SK-MEL-5 (cell line): ENCODE measurements at regions not wholly inside any gene's neighbourhood (a gene's known extent, or its start where the extent isn't known, plus 50 kb on each side); places are given as distances from the start of the nearest gene placed in this dataset.
"Not testable (repeated sequence)": the region's sequence is repeated elsewhere in the genome, so short reads cannot be mapped to it uniquely, and the experiment has no call there.

Source experiments
- DNase-seq: peaks from one replicate; pipeline ENCODE4 v3.0.0-alpha.2; 2016; ENCODE audit warnings: low read depth, low spot score
- in situ Hi-C: cut with HindIII; loops from 2 replicates; pipeline ENCODE4 v1.10.0; 2016; ENCODE audit warnings: low sequenced_read_pairs, high pct_unique_total_duplicates, low pct_unique_long_range_greater_than_20kb

DNA sequence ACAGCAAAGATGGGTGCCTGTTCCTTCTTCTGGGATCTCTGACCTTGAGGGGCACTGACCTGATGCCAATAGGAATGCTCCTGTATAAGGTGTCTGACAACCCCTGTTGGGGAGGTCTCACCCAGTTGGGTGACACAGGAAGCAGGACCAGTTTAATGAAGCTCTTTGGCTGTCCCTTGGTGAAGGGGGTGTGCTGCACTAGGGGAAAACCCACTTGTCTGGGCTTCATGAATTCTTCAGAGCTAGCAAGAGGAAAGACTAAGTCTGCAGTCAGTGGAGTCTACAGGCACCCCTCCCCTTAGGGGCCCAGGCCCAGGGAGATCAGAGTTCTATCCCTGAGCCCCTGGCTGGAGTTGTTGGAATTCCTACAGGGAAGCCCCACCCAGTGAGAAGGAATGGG lies 550.8 kb upstream of the CHAC2 start:
- in situ Hi-C loops: no loop called here

DNA sequence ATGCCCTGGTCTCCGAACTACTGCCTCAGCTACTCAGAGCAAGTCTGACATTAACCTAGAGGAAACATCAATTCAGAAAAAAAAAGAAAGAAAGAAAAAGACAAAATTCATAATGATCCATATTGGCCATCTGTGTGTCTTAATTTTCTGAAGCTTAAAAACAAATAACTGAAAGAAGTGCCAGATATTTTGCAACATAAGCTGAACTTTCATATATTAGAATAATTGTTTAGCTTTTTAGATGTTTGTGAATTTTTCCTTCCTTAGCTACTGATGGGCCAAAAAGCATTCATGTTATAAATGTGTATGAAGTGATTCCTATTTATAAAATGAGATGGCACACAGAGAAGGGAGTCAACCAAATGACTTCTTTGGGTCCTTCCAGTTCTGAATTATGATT lies 555.0 kb upstream of the CHAC2 start:
- DNase-seq: no peak
- in situ Hi-C loops: no loop called here

More for the DNA sequence above, 550.8 kb upstream of the CHAC2 start:
- DNase-seq: no peak

DNA sequence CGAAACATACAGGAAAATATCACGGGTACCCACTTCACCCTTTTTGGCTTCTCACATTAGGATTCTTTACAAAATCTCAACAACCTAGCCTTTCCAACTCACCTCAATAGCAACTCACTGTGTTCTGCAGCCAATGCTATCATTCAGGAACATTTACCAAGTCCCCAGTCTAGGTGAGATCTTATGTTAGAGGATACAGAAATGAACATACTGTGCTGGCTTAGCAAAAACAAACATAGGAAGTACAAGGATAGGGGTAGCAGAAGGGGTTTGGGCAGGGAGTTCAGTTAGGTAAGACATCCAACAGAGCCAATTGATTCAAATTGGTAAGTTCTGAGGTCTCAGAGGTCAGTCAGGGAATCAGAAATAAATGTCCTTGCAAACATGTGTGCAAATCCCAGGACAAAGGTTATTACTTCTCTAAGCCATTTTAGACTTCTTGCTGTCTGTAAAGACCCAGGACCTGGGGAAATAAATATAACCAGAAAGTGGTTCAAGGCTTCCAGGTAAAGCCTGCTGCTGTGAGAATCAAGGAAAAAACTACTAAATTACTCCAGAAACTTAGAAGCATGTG lies 556.3 kb upstream of the CHAC2 start:
- no peak for DNase-seq
- in situ Hi-C loops: no loop called here

DNA sequence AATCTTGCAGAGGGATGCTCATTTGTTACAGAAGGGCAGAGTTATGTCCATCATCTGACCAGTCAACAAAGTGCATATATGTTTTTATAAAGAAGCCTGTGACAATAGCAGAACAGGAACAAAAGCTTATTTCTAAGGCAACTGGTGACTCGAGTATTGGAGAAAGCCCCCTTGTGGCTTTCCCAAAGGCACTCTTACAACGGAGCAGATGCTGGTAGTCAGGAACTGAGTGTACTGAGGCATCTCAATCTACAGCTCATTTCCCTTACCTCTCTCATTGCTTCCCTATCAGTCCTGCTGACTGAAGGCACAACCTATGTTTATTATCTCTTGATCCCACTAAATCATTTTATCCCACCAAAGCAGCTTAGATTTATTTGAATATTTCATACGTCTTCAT lies 557.1 kb upstream of the CHAC2 start:
- peak; percentile 47 for DNase-seq
- in situ Hi-C loops: no loop called here

DNA sequence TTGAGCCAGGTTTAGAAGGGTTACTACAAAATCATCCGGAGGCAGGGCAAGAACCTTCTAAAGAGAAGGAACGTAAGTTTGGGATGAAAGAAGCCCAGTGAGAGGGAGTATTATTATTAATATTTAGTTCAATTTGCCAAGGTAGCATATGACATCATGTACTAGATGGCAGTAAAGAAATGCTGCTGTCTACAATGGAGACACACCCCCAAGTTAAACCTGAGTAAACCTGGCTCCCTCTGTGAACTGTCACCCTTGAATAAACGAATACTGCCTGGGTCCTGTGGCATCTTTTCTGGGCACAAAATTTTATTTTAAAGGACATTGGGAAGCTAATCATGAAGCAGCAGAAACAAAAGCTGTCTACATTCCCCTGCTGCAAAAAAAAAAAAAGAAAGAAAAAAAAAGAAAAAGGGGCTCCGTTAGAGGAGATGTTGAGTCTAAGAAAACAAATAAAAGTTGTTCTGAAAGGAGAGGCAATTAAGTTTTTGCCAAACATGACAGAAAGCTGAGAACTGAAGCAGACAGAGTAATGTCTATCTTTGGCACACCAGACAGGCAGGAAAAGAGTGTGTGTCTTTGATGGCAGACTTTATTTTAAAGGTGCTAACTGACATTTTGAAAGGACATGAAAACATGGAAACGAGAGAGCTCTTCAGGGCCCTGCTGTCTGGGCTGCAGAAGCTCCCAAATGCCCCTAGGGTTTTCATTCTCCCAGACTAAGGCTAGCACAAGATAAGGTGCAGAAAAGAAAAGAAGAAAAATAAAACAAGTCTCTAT lies 557.7 kb upstream of the CHAC2 start:
- DNase-seq: no peak
- in situ Hi-C loops: no loop called here

DNA sequence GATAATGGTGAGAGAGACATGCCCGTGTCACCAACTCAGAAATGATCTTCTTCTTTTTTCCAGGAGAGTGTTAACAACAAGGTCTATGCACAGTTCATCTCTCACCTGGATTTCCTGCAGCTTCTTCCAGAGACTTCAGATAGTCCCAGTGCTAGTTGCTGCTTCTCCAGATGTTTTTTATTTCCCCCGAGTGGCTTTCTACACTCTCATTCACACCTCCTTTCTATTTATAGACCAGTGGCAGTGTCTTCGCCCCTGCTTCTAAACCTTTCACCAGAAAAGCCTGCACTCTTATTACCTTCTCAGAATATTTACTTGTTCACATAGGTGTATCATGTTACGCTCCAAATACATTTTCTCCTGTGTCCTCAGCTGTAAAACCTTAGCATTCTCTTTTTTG lies 558.8 kb upstream of the CHAC2 start:
- DNase-seq: no peak
- in situ Hi-C loops: no loop called here

DNA sequence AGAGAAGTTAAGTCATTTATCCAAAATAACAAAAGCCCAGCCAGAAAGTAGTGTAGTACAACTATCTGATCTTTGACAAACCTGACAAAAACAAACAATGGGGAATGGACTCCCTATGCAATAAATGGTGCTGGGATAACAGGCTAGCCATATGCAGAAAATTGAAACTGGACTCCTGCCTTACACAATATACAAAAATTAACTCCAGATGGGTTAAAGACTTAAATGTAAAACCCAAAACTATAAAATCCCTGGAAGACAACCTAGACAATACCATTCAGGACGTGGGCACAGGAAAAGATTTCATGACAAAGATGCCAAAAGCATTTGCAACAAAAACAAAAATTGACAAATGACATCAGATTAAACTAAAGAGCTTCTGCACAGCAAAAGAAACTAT lies 561.4 kb upstream of the CHAC2 start:
- in situ Hi-C loops, DNase-seq: not testable (repeated sequence)

DNA sequence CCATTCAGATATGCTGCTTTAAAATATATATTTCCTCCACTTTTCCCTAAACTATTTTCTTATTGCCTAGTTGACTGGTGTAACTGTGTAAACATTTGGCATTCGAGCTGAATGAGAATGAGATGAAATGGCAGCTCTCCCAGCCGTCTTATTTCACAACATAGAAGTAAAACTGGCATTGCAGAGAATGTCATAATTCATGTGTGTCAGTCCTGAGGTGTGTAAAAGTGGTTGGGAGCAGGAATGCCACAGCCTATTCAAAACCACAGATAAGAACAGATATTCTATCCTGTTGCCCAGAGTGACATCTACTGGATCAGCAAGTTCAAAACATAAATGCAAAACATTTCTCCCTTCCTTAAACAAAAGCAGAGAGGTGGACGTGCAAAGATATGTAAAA lies 565.5 kb upstream of the CHAC2 start:
- peak; percentile 85 for DNase-seq
- in situ Hi-C loops: no loop called here

DNA sequence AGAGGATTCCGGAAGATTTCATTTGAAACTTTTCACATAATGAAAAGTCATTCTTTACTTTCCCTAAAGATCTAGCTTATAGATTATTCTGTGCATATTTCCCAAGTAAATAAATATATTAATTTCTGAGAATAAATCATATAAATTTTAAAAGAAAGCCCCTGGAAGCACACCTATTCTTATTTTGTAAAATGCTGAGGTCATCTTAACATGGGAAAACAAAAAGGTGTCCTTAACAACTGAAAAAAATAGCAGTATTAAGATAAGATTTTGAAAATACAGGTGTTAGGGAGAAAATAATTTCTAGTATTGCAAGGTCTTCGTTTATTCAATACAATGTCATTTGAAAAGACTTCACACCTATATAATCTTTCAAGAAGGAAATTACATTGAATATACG lies 567.5 kb upstream of the CHAC2 start:
- in situ Hi-C loops: no loop called here

DNA sequence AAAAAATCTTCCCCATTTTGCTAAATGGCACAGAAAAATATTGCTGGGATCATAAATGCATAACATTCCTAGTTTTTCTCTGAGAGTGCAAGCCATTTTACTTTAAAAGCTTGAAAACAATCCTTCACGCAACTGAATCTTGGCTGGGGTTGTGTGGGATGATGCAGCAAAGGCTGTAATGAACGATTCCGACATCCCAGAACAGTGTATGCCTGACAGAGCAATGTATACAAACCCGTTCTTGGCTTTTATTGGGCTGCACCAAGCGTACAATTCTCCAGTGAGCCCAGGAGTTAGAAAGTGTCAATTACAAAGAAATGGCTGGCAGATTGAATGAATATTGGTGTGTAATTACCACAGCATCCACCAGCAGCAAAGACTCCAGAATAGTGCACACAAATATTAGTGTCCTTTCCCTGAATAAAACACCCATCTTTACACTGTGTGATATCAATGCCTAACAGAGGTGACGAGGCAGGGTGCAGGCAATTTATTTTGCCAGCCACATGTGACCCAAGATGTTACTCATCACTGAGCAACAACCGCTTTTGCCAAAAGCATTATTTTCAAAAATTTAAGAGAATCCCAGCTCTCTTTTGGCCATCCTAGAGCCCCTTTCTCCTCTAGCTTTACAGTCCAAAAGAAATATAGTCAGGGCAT lies 578.6 kb upstream of the CHAC2 start:
- in situ Hi-C loops: no loop called here
- DNase-seq: no peak

More for the DNA sequence above, 567.5 kb upstream of the CHAC2 start:
- no peak for DNase-seq

DNA sequence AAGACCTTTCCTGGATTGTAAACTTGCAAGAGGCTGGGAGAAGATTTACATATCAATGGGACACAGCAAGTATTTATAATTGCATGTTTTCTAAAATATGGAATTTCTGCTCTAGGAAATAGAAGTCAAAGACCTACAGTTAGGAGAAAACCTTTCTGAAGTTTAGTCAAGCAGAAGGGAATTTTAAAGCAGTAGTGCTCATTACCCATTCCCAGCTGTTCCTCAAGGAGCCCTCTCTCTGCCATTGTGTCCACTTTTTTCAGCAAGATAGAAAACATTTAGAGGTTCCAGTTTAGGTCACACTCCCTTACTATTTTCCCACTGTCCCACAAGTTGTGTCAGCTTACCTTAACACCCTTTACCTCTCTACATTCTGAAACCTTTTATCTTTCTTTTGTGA lies 584.0 kb upstream of the CHAC2 start:
- in situ Hi-C loops: no loop called here
- no peak for DNase-seq

DNA sequence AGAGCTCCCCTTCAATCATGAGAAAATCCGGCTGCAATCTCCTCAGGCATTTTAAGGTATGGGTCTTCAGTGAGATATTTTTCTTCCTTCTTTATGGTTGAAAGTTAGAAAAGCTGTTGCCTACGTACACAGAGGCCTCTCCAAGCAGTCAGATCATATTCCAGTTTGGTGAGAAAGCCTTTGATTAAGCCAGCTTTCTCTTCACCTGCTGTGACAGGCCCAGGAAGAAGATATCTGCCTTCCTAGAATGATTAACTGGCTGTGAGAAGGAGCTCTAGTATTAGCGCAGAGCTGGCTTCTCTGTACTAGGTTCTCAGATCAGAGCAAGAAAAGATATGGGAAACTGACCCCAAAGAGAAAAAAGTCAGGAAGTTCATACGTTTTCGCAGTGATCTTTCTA lies 585.0 kb upstream of the CHAC2 start:
- DNase-seq: no peak
- in situ Hi-C loops: no loop called here

DNA sequence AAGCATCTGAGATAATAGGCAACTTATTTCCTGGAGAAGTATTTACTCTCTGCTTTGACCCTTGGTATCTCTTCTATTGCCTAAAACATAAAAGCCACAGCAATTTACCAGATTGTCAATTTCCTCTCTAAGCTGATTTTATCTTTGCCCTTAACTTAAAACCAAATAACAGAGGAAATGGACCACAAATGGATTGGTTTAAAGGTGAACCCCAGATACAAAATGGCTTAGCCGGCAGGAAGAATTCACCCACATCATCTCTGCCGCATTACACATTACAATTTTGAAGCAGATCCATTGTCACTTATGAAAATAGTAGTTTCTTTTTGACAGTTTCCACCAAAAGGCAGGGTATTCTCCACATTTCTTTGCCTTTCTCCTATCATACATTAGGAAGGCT lies 585.8 kb upstream of the CHAC2 start:
- no peak for DNase-seq
- in situ Hi-C loops: no loop called here

DNA sequence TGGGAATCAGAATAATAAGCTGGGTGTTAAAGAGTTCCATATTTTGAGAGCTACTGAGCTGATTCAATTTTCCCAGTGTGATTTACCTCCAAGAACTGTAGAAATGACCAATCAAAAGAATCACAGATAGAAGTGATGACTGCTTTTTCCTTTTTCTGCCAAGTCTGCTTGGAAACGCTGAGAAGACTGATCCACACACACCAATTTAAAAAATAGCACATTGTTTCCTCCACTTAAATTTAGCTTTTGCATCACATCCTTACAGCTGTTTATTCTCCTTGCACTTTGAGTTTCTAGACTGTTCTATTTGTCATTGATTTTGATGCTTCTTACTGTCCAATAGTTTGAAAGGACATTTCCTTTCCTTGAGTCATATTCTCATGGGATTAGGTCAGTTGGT lies 590.3 kb upstream of the CHAC2 start:
- no peak for DNase-seq
- in situ Hi-C loops: no loop called here

DNA sequence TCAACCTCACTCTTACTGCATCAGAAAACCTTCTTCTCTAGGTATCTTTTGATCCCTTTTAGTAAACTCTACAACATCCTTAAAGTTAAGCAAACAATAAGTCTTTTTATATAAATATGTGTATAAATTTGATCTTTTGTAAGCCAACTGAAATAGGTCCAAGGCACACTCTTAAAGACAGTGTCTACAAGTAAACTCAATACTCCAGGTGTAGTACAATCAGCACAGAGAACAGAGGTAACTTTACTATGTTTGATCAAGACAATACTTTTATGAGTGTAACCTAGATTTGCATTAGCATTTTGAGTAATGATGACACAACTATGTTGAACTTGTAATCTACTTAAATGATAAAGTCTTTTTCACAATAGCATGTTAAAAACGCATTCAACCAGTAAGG lies 593.1 kb upstream of the CHAC2 start:
- in situ Hi-C loops: no loop called here

DNA sequence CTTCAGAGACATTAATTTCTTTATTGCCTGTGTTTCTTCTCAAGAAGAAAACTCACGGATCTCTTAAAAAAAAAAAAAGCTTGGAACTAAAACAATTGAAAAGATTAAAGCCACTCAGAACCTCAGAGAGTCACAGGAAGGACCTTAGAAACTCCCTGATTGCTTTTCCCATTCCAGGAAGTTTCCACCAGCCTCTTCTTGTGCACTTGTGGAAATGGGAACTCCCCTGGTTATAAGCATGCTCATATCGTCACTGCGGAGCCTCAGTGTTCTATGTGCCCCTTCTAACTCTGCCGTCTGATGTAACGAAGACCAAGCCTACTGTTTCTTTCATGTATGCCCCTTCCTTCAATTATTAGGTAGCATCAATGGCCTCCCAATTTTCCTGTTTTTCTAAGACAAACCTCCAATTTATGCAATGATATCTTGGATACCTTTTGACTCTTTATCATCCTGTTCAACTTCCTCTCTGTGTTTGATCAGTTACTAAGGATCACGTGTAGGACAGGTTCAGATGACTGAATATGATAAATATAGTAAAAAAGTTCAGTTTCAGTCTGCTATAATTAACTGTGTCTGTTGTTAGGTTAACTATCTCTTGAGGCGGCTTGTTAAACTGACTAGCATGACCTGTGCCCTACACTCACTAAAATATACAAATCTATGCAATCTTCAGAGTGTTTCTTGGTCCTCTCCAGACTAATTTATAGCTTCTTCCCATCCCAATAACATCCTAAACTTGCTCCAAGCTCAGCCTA lies 593.7 kb upstream of the CHAC2 start:
- in situ Hi-C loops: no loop called here
- no peak for DNase-seq

More for the DNA sequence above, 593.1 kb upstream of the CHAC2 start:
- no peak for DNase-seq

DNA sequence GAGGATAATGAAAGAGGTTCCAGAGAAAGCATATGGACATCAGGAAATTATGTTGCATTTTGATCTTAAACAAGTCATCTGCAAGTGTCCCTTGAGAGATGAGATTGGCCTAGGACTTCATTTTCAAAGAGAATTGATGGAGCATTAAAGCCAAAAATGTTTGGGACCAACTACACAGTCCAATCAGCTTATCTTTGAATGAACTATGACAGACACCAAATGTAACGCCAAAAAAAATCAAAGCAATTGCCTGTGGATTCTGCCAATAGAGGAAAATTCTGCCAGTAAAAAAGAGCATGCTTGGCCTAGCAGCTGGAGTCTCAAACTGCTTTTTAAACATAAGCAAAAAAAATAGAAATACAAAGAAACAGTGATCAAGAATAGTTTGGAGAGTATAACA lies 594.5 kb upstream of the CHAC2 start:
- DNase-seq: no peak
- in situ Hi-C loops: no loop called here

DNA sequence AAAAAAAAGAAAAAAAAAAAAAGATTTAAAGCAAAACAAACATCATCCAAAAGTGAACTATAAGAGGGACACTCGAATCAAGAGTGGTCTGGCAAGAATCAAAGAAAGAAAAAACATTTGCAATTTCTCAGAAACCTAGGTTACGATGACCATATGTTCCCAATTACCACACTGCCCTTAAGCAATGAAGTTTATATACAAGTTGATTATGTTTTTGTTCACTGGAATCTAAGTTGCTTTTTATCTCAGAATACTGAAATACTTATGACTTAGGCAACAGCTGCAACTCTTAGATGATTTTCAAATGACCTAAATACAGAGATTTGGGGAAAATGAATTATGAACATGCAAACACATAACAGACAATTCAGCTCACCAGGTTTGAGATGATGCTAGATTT lies 597.1 kb upstream of the CHAC2 start:
- no peak for DNase-seq
- in situ Hi-C loops: no loop called here
